Nephron progenitor cell (in vitro differentiated cells): ENCODE measurements at regions not wholly inside any gene's neighbourhood (a gene's known extent, or its start where the extent isn't known, plus 50 kb on each side); places are given as distances from the start of the nearest gene placed in this dataset.

ENCODE experiments used
- DNase-seq: peaks from one replicate; pipeline ENCODE4 v3.0.0; 2021
- H3K27ac Mint-ChIP-seq: 2 replicates; pipeline ENCODE4 v1.8.0; 2021; ENCODE audit warnings: mild to moderate bottlenecking, moderate library complexity, mixed read lengths
- H3K27me3 Mint-ChIP-seq: 2 replicates; pipeline ENCODE4 v1.8.0; 2021; ENCODE audit warnings: mild to moderate bottlenecking, low read depth, mixed read lengths; ENCODE audit not compliant: poor library complexity
- H3K36me3 Mint-ChIP-seq: 2 replicates; pipeline ENCODE4 v1.8.0; 2021; ENCODE audit warnings: low read depth, mixed read lengths
- H3K4me1 Mint-ChIP-seq: 2 replicates; pipeline ENCODE4 v1.8.0; 2021; ENCODE audit warnings: mixed read lengths
- H3K4me3 Mint-ChIP-seq: 2 replicates; pipeline ENCODE4 v1.8.0; 2021; ENCODE audit warnings: mild to moderate bottlenecking, moderate library complexity, mixed read lengths
- H3K9me3 Mint-ChIP-seq: 2 replicates; pipeline ENCODE4 v1.8.0; 2021; ENCODE audit warnings: mild to moderate bottlenecking, moderate library complexity, mixed read lengths
- CTCF ChIP-seq: fragments of 200-600 bp; sonication (generic); IDR thresholded peaks from 2 replicates; pipeline ENCODE4 v1.5.0; 2021; ENCODE audit warnings: antibody characterized with exemption

GRCh38 chr16:60123392-60124023 lies 1389.4 kb upstream of the GOT2 start:
- no peaks in the 10 kb centered on the region for H3K9me3 Mint-ChIP-seq
- no peaks in the 10 kb centered on the region for H3K36me3 Mint-ChIP-seq
- no peak for DNase-seq
- H3K4me1 Mint-ChIP-seq: no peaks in the 10 kb centered on the region
- H3K27me3 Mint-ChIP-seq: peaks cover under 1% of the 10 kb centered on the region
- no peak overlapping the region for H3K4me3 Mint-ChIP-seq
- H3K27ac Mint-ChIP-seq: no peak overlapping the region
- TF ChIP-seq CTCF: no peak

GRCh38 chr16:60120586-60120985 lies 1386.5 kb upstream of the GOT2 start:
- Mint-ChIP-seq H3K4me1 (no peaks in the 10 kb centered on the region), H3K36me3 (no peaks in the 10 kb centered on the region), H3K4me3 (no peak overlapping the region), H3K27ac (no peak overlapping the region), H3K27me3 (peaks cover 4% of the 10 kb centered on the region), H3K9me3 (no peaks in the 10 kb centered on the region)
- TF ChIP-seq CTCF: no peak
- no peak for DNase-seq

- Mint-ChIP-seq H3K4me1 (no peaks in the 10 kb centered on the region), H3K4me3 (no peak overlapping the region), H3K27me3 (peaks cover 2% of the 10 kb centered on the region), H3K36me3 (no peaks in the 10 kb centered on the region), H3K9me3 (no peaks in the 10 kb centered on the region), H3K27ac (no peak overlapping the region)
- no peak for DNase-seq
- TF ChIP-seq CTCF: no peak
These were observed 1376.4 kb upstream of the GOT2 start for GRCh38 chr16:60110531-60110930.

- Mint-ChIP-seq H3K27me3 (peaks cover 2% of the 10 kb centered on the region), H3K27ac (no peak overlapping the region), H3K4me1 (no peaks in the 10 kb centered on the region), H3K9me3 (no peaks in the 10 kb centered on the region), H3K4me3 (no peak overlapping the region), H3K36me3 (no peaks in the 10 kb centered on the region)
- no peak for DNase-seq
- TF ChIP-seq CTCF: no peak
These were observed 1373.8 kb upstream of the GOT2 start for GRCh38 chr16:60107871-60108270.

GRCh38 chr16:60107437-60107836 lies 1373.3 kb upstream of the GOT2 start:
- no peak overlapping the region for H3K27ac Mint-ChIP-seq
- H3K27me3 Mint-ChIP-seq: peaks cover 2% of the 10 kb centered on the region
- no peak overlapping the region for H3K4me3 Mint-ChIP-seq
- no peaks in the 10 kb centered on the region for H3K9me3 Mint-ChIP-seq
- DNase-seq: no peak
- no peaks in the 10 kb centered on the region for H3K4me1 Mint-ChIP-seq
- TF ChIP-seq CTCF: no peak
- H3K36me3 Mint-ChIP-seq: no peaks in the 10 kb centered on the region

- no peaks in the 10 kb centered on the region for H3K36me3 Mint-ChIP-seq
- no peak overlapping the region for H3K27ac Mint-ChIP-seq
These were observed 1366.3 kb upstream of the GOT2 start for GRCh38 chr16:60100371-60100770.

More at GRCh38 chr16:60100371-60100770, 1366.3 kb upstream of the GOT2 start:
- no peaks in the 10 kb centered on the region for H3K4me1 Mint-ChIP-seq
- TF ChIP-seq CTCF: no peak
- no peak overlapping the region for H3K4me3 Mint-ChIP-seq
- DNase-seq: no peak
- H3K9me3 Mint-ChIP-seq: peaks cover 16% of the 10 kb centered on the region
- H3K27me3 Mint-ChIP-seq: no peaks in the 10 kb centered on the region
